Ishikawa (cell line): ENCODE measurements at regions not wholly inside any gene's neighbourhood (a gene's known extent, or its start where the extent isn't known, plus 50 kb on each side); places are given as distances from the start of the nearest gene placed in this dataset.

Source experiments
- CEBPB ChIP-seq: IDR thresholded peaks from 2 replicates; pipeline ENCODE4 v1.6.1; 2012
- CREB1 ChIP-seq: IDR thresholded peaks from 2 replicates; pipeline ENCODE4 v1.6.1; 2012; ENCODE audit warnings: low read depth
- EGR1 ChIP-seq: IDR thresholded peaks from 2 replicates; pipeline ENCODE4 v1.6.1; 2012
- EP300 ChIP-seq: IDR thresholded peaks from 2 replicates; pipeline ENCODE4 v1.6.1; 2012; ENCODE audit warnings: borderline replicate concordance
- FOXM1 ChIP-seq: IDR thresholded peaks from 2 replicates; pipeline ENCODE4 v1.6.1; 2012; ENCODE audit warnings: low read depth, borderline replicate concordance
- MAX ChIP-seq: IDR thresholded peaks from 2 replicates; pipeline ENCODE4 v1.6.1; 2012
- NFIC ChIP-seq: IDR thresholded peaks from 2 replicates; pipeline ENCODE4 v1.6.1; 2012
- RAD21 ChIP-seq: IDR thresholded peaks from 2 replicates; pipeline ENCODE4 v1.6.1; 2012; ENCODE audit warnings: low read depth
- REST ChIP-seq: IDR thresholded peaks from 2 replicates; pipeline ENCODE4 v1.6.1; 2012; ENCODE audit warnings: low read depth, mild to moderate bottlenecking
- TAF1 ChIP-seq: IDR thresholded peaks from 2 replicates; pipeline ENCODE4 v1.6.1; 2012; ENCODE audit warnings: low read depth, mild to moderate bottlenecking
- TCF12 ChIP-seq: IDR thresholded peaks from 2 replicates; pipeline ENCODE4 v1.6.1; 2012; ENCODE audit warnings: low read depth
- TEAD4 ChIP-seq: IDR thresholded peaks from 2 replicates; pipeline ENCODE4 v1.6.1; 2012
- USF1 ChIP-seq: IDR thresholded peaks from 2 replicates; pipeline ENCODE4 v1.6.1; 2012
- YY1 ChIP-seq: IDR thresholded peaks from 2 replicates; pipeline ENCODE4 v1.6.1; 2012; ENCODE audit warnings: low read depth
- ZBTB7A ChIP-seq: IDR thresholded peaks from 2 replicates; pipeline ENCODE4 v1.6.1; 2012; ENCODE audit warnings: low read depth

GRCh38 chr12:34398366-34398705 is 376.0 kb downstream of the ALG10 start:
- no peak for TF ChIP-seq TCF12
- TF ChIP-seq FOXM1, result no peak
- no peak for TF ChIP-seq NFIC
- no peak for TF ChIP-seq REST
- TF ChIP-seq EP300, result no peak
- no peak for TF ChIP-seq RAD21
- TF ChIP-seq EGR1, result no peak
- TF ChIP-seq ZBTB7A, result no peak
- TF ChIP-seq CEBPB, result no peak
- TF ChIP-seq TAF1, result no peak
- no peak for TF ChIP-seq USF1
- TF ChIP-seq MAX, result no peak
- no peak for TF ChIP-seq YY1
- TF ChIP-seq TEAD4, result no peak
- TF ChIP-seq CREB1, result no peak

GRCh38 chr12:34398706-34399630 is 376.7 kb downstream of the ALG10 start:
- no peak for TF ChIP-seq USF1
- no peak for TF ChIP-seq CREB1
- TF ChIP-seq NFIC, result no peak
- TF ChIP-seq ZBTB7A, result no peak
- no peak for TF ChIP-seq TCF12
- no peak for TF ChIP-seq CEBPB
- no peak for TF ChIP-seq TEAD4
- TF ChIP-seq TAF1, result no peak
- TF ChIP-seq FOXM1, result no peak

GRCh38 chr12:34399631-34400410 is 377.5 kb downstream of the ALG10 start:
- no peak for TF ChIP-seq CEBPB

- TF ChIP-seq NFIC (no peak), TAF1 (no peak), TEAD4 (no peak), CEBPB (no peak), REST (no peak), EP300 (no peak), ZBTB7A (no peak), RAD21 (no peak)
Measured at GRCh38 chr12:34400411-34400881, 378.1 kb downstream of the ALG10 start.

- TF ChIP-seq MAX (no peak), CREB1 (no peak), TEAD4 (no peak), TAF1 (no peak), TCF12 (no peak), RAD21 (no peak), YY1 (no peak), CEBPB (no peak), FOXM1 (no peak), ZBTB7A (no peak), NFIC (no peak), REST (no peak), EGR1 (no peak)
Measured at GRCh38 chr12:34400986-34401658, 378.8 kb downstream of the ALG10 start.
